Stomach (tissue), 4 donors: ENCODE measurements at regions not wholly inside any gene's neighbourhood (a gene's known extent, or its start where the extent isn't known, plus 50 kb on each side); places are given as distances from the start of the nearest gene placed in this dataset.

Source experiments
- CTCF ChIP-seq, 7 experiments: fragments of 450-650 bp in 4 of 7; fragments of 200-600 bp in 3 of 7; sonication (generic) in 3 of 7; IDR thresholded peaks; one replicate each; pipeline ENCODE4 v1.5.1; 2016 to 2019; ENCODE audit warnings: antibody characterized with exemption in 7 of 7, control low read depth in 2 of 7, mild to moderate bottlenecking in 1 of 7
- POLR2A ChIP-seq, 4 donors: fragments of 450-650 bp; IDR thresholded peaks; one replicate each; pipeline ENCODE4 v1.6.1; 2016; ENCODE audit warnings: antibody characterized with exemption in 4 of 4, control low read depth in 2 of 4, mild to moderate bottlenecking in 1 of 4, moderate library complexity in 1 of 4

GRCh38 chr1:234532503-234532922 lies 53.5 kb upstream of the TARBP1 start:
- TF ChIP-seq POLR2A (IDR thresholded peaks at IDR 0.05) (no peak), CTCF (IDR thresholded peaks at IDR 0.05) (no peak)
